Thyroid gland (tissue), 4 donors: ENCODE measurements at regions not wholly inside any gene's neighbourhood (a gene's known extent, or its start where the extent isn't known, plus 50 kb on each side); places are given as distances from the start of the nearest gene placed in this dataset.

Experiments
- CTCF ChIP-seq, 6 experiments: fragments of 200-600 bp in 3 of 6; fragments of 450-650 bp in 3 of 6; sonication (generic) in 3 of 6; IDR thresholded peaks; one replicate each; pipeline ENCODE4 v1.5.1; 2016 to 2019; ENCODE audit warnings: antibody characterized with exemption in 6 of 6, mild to moderate bottlenecking in 2 of 6, inconsistent platforms in 1 of 6, moderate library complexity in 1 of 6
- POLR2A ChIP-seq, 2 donors: fragments of 450-650 bp; IDR thresholded peaks; one replicate each; pipeline ENCODE4 v1.6.1; 2017; ENCODE audit warnings: antibody characterized with exemption in 2 of 2, mild to moderate bottlenecking in 2 of 2, moderate library complexity in 1 of 2

- TF ChIP-seq CTCF (IDR thresholded peaks at IDR 0.05) (no peak), POLR2A (IDR thresholded peaks at IDR 0.05) (no peak)
These were observed 55.1 kb upstream of the SYT9 start for GRCh38 chr11:7196396-7197146.
